B cell (primary cell): ENCODE measurements at regions not wholly inside any gene's neighbourhood (a gene's known extent, or its start where the extent isn't known, plus 50 kb on each side); places are given as distances from the start of the nearest gene placed in this dataset.

Experiments
- EZH2 ChIP-seq: IDR thresholded peaks from 2 replicates; pipeline ENCODE4 v1.6.1; 2012; ENCODE audit warnings: borderline replicate concordance, low read depth, mild to moderate bottlenecking, moderate library complexity, low read length; ENCODE audit not compliant: insufficient read depth, poor library complexity, severe bottlenecking
- TF ChIP-seq, protein P1 (sequence below): fragments of 200-600 bp; IDR thresholded peaks from one replicate; pipeline ENCODE4 v1.8.0; 2022; ENCODE audit warnings: antibody characterized with exemption, mild to moderate bottlenecking

DNA sequence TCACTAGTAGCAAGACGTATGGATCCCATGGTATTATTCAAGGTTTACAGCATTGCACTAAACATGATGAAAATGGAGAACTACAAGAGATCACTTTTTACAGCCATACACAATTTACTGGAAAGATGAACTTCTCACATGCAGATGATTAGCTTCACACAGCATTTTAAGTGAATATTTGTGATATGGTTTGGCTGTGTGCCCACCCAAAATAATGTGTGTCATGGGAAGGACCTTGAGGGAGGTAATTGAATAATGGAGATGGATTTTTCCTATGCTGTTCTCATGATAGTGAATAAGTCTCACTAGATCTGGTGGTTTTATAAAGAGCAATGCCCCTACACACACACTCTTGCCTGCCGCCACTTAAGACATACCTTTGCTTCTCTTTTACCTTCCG, 662.0 kb upstream of the CCDC54 start:
- TF ChIP-seq, protein P1, sequence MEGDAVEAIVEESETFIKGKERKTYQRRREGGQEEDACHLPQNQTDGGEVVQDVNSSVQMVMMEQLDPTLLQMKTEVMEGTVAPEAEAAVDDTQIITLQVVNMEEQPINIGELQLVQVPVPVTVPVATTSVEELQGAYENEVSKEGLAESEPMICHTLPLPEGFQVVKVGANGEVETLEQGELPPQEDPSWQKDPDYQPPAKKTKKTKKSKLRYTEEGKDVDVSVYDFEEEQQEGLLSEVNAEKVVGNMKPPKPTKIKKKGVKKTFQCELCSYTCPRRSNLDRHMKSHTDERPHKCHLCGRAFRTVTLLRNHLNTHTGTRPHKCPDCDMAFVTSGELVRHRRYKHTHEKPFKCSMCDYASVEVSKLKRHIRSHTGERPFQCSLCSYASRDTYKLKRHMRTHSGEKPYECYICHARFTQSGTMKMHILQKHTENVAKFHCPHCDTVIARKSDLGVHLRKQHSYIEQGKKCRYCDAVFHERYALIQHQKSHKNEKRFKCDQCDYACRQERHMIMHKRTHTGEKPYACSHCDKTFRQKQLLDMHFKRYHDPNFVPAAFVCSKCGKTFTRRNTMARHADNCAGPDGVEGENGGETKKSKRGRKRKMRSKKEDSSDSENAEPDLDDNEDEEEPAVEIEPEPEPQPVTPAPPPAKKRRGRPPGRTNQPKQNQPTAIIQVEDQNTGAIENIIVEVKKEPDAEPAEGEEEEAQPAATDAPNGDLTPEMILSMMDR = no peak
- no peak for TF ChIP-seq EZH2
